Panc1 (cell line): ENCODE measurements at regions not wholly inside any gene's neighbourhood (a gene's known extent, or its start where the extent isn't known, plus 50 kb on each side); places are given as distances from the start of the nearest gene placed in this dataset.

Source experiments
- ATAC-seq: fragments of 200-7000 bp; cut with Tn5 transposase; 2 replicates; pipeline ENCODE4 v1.9.1; 2020; ENCODE audit warnings: mild to moderate bottlenecking, moderate library complexity
- BruUV-seq: library from RNA; stranded (reverse); fragments of 400-500 nt; replicated peaks from 2 replicates; lab custom pipeline; 2021; lab: Mats Ljungman, UMichigan
- CTCF ChIA-PET: fragments of 300-600 bp; sonication (Branson Sonifier 250); formaldehyde crosslinking; loops from one replicate; lab custom pipeline; 2022; ENCODE audit warnings: antibody characterized with exemption; lab: Charles Lee
- POLR2A ChIA-PET: fragments of 300-600 bp; sonication (Branson Sonifier 250); formaldehyde crosslinking; loops from one replicate; lab custom pipeline; 2022; ENCODE audit warnings: antibody characterized with exemption; lab: Charles Lee
- DNase-seq: peaks from one replicate; pipeline ENCODE4 v3.0.0-alpha.2; 2010; ENCODE audit warnings: low read depth, low spot score
- H3K27ac ChIP-seq: 2 replicates; pipeline ENCODE4 v1.5.1; 2011; ENCODE audit warnings: mild to moderate bottlenecking, low read length, inconsistent platforms
- H3K27me3 ChIP-seq: fragments of 200-500 bp; sonication (Bioruptor generic); 2 replicates; pipeline ENCODE4 v1.6.0; 2014; ENCODE audit warnings: low read length, inconsistent platforms; ENCODE audit not compliant: control insufficient read depth, insufficient read depth
- H3K36me3 ChIP-seq: fragments of 200-500 bp; sonication (Bioruptor generic); 2 replicates; pipeline ENCODE4 v1.5.1; 2014; ENCODE audit warnings: inconsistent platforms, mild to moderate bottlenecking, low read length, moderate library complexity; ENCODE audit not compliant: control insufficient read depth, insufficient read depth
- H3K4me1 ChIP-seq: 2 replicates; pipeline ENCODE4 v1.5.1; 2011; ENCODE audit warnings: inconsistent platforms, mild to moderate bottlenecking, low read length, moderate library complexity; ENCODE audit not compliant: control insufficient read depth, insufficient read depth
- H3K4me3 ChIP-seq, 2 experiments: 2 replicates each; pipeline ENCODE4 v1.5.1; 2011 to 2012; ENCODE audit warnings: low read depth in 2 of 2, low read length in 2 of 2, mild to moderate bottlenecking in 2 of 2, inconsistent platforms in 1 of 2, moderate library complexity in 1 of 2
- H3K9me3 ChIP-seq: fragments of 200-500 bp; sonication (Bioruptor generic); 2 replicates; pipeline ENCODE4 v1.5.1; 2014; ENCODE audit warnings: low read depth, mild to moderate bottlenecking, inconsistent platforms, low read length, moderate library complexity; ENCODE audit not compliant: control insufficient read depth, insufficient read depth
- POLR2AphosphoS5 ChIP-seq: IDR thresholded peaks from 2 replicates; pipeline ENCODE4 v1.6.1; 2012; ENCODE audit warnings: mild to moderate bottlenecking, low read depth, low read length, moderate library complexity
- REST ChIP-seq, 2 experiments: IDR thresholded peaks; 2 replicates each; pipeline ENCODE4 v1.6.1; 2011 to 2012; ENCODE audit warnings: low read depth in 2 of 2, control low read depth in 1 of 2, low read length in 1 of 2, mild to moderate bottlenecking in 1 of 2, moderate library complexity in 1 of 2; ENCODE audit not compliant: insufficient read depth in 1 of 2
- SIN3A ChIP-seq: IDR thresholded peaks from 2 replicates; pipeline ENCODE4 v1.6.1; 2012; ENCODE audit warnings: low read depth, mild to moderate bottlenecking, low read length, moderate library complexity, borderline replicate concordance; ENCODE audit not compliant: insufficient read depth
- TCF7L2 ChIP-seq: IDR thresholded peaks from 2 replicates; pipeline ENCODE4 v1.6.1; 2011; ENCODE audit warnings: mild to moderate bottlenecking, low read depth, low read length, inconsistent platforms
- in situ Hi-C: cut with HindIII; loops from 2 replicates; pipeline ENCODE4 v1.10.0; 2016; ENCODE audit warnings: low sequenced_read_pairs, low pct_unique_long_range_greater_than_20kb
- intact Hi-C: fragments of 100-400 bp; cut with micrococcal nuclease; formaldehyde crosslinking; loops from one replicate; pipeline ENCODE4 v1.10.0; 2022; ENCODE audit not compliant: unreplicated experiment
- TF ChIP-seq, protein P1 (sequence below): fragments of 450-650 bp; IDR thresholded peaks from 2 replicates; pipeline ENCODE4 v1.5.1; 2017; ENCODE audit warnings: mild to moderate bottlenecking

DNA sequence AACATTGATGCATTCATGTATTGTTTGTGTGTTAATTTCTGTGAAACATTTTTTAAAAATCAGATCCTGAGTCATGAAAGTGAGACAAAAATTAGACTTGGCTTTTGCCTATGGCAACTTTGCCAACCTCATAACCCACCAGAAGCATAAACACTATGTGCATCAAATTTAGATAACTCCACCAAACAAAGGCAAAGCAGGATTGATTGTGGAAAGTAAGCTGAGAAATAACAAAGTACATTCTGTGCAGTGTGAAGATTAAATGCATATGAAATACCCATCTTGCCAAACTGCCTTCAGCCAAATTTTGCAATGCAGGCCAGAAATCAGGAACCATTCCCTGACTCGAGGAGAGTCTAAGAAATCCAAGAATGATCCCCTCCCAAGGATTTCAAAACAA lies 493.4 kb downstream of the AJAP1 start:
- BruUV-seq: no TSS peak
- CTCF ChIA-PET: no interaction called here
- TF ChIP-seq REST (IDR thresholded peaks at IDR 0.05; ENCODE audit: insufficient read depth in 1 of 2, low read depth in 2 of 2, low read length in 1 of 2): no peak
- TF ChIP-seq, protein P1, sequence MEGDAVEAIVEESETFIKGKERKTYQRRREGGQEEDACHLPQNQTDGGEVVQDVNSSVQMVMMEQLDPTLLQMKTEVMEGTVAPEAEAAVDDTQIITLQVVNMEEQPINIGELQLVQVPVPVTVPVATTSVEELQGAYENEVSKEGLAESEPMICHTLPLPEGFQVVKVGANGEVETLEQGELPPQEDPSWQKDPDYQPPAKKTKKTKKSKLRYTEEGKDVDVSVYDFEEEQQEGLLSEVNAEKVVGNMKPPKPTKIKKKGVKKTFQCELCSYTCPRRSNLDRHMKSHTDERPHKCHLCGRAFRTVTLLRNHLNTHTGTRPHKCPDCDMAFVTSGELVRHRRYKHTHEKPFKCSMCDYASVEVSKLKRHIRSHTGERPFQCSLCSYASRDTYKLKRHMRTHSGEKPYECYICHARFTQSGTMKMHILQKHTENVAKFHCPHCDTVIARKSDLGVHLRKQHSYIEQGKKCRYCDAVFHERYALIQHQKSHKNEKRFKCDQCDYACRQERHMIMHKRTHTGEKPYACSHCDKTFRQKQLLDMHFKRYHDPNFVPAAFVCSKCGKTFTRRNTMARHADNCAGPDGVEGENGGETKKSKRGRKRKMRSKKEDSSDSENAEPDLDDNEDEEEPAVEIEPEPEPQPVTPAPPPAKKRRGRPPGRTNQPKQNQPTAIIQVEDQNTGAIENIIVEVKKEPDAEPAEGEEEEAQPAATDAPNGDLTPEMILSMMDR: no peak
- TF ChIP-seq SIN3A: no peak
- no peak for TF ChIP-seq POLR2AphosphoS5
- no peak for TF ChIP-seq TCF7L2
- in situ Hi-C loops (no loop called here), intact Hi-C loops (no loop called here)
- Histone ChIP-seq H3K9me3 (no peaks in the 10 kb centered on the region), H3K36me3 (no peaks in the 10 kb centered on the region), H3K27ac (no peak overlapping the region), H3K27me3 (no peaks in the 10 kb centered on the region; the same call in 1 of the 2 replicates), H3K4me1 (no peaks in the 10 kb centered on the region), H3K4me3 (no peak overlapping the region)
- DNase-seq: no peak
- ATAC-seq: no peak
- POLR2A ChIA-PET: no interaction called here

- POLR2A ChIA-PET: no interaction called here
Measured at GRCh38 chr1:5142389-5142788, 488.0 kb downstream of the AJAP1 start.

More at GRCh38 chr1:5142389-5142788, 488.0 kb downstream of the AJAP1 start:
- no peaks in the 10 kb centered on the region; the same call in 1 of the 2 replicates for H3K27me3 ChIP-seq
- H3K27ac ChIP-seq: no peak overlapping the region
- H3K36me3 ChIP-seq: no peaks in the 10 kb centered on the region
- H3K9me3 ChIP-seq: no peaks in the 10 kb centered on the region
- H3K4me3 ChIP-seq: no peak overlapping the region
- in situ Hi-C loops (no loop called here), intact Hi-C loops (no loop called here)
- H3K4me1 ChIP-seq: no peaks in the 10 kb centered on the region
- no peak for TF ChIP-seq SIN3A
- no peak for TF ChIP-seq TCF7L2
- TF ChIP-seq, protein P1: no peak
- TF ChIP-seq POLR2AphosphoS5: no peak
- TF ChIP-seq REST (IDR thresholded peaks at IDR 0.05; ENCODE audit: insufficient read depth in 1 of 2, low read depth in 2 of 2, low read length in 1 of 2): no peak
- no TSS peak for BruUV-seq
- ATAC-seq (no peak), DNase-seq (no peak)
- CTCF ChIA-PET: no interaction called here
